PFSK-1 (cell line): ENCODE measurements at regions not wholly inside any gene's neighbourhood (a gene's known extent, or its start where the extent isn't known, plus 50 kb on each side); places are given as distances from the start of the nearest gene placed in this dataset.

Experiments used
- FOXP2 ChIP-seq: optimal IDR thresholded peaks from 2 replicates; pipeline ENCODE3; 2011; ENCODE audit warnings: borderline replicate concordance, control low read depth, inconsistent platforms; ENCODE audit not compliant: insufficient read depth; ENCODE audit errors: extremely low read length, extremely low read depth
- REST ChIP-seq, 2 experiments: IDR thresholded peaks; 2 replicates each; pipeline versions ENCODE4 v1.6.1 to v1.8.0; 2011 to 2012; ENCODE audit warnings: low read depth in 2 of 2, low read length in 2 of 2, control low read depth in 1 of 2, inconsistent platforms in 1 of 2, mild to moderate bottlenecking in 1 of 2, moderate library complexity in 1 of 2; ENCODE audit not compliant: insufficient read depth in 1 of 2
- SIN3A ChIP-seq: IDR thresholded peaks from 2 replicates; pipeline ENCODE4 v1.6.1; 2012; ENCODE audit warnings: mild to moderate bottlenecking, low read length, moderate library complexity, borderline replicate concordance; ENCODE audit not compliant: insufficient read depth
- TAF1 ChIP-seq: IDR thresholded peaks from 2 replicates; pipeline ENCODE4 v1.6.1; 2012; ENCODE audit warnings: low read length, control low read depth, borderline replicate concordance; ENCODE audit not compliant: insufficient read depth

- TF ChIP-seq SIN3A = no peak
- no peak for TF ChIP-seq TAF1
- TF ChIP-seq FOXP2 = no peak
- TF ChIP-seq REST (IDR thresholded peaks at IDR 0.05; ENCODE audit: insufficient read depth in 1 of 2, low read depth in 2 of 2, low read length in 2 of 2) = no peak
Observed at GRCh38 chr13:91036886-91037285, 310.6 kb upstream of the MIR17HG start.
